ENCODE measurements at regions not wholly inside any gene's neighbourhood (a gene's known extent, or its start where the extent isn't known, plus 50 kb on each side); places are given as distances from the start of the nearest gene placed in this dataset.

GRCh38 chr12:131507881-131508280, 203.0 kb upstream of the SFSWAP start:
- DNase-seq (ENCODE audit: extremely low spot score) = no peak
- no peak for TF ChIP-seq HDGF (IDR thresholded peaks at IDR 0.05; ENCODE audit: borderline replicate concordance)
- no peak for TF ChIP-seq FOXK2 (IDR thresholded peaks at IDR 0.05)
- no peak for TF ChIP-seq L3MBTL2 (conservative IDR thresholded peaks at IDR 0.05)
- CTCF ChIA-PET = no interaction called here
- POLR2A ChIA-PET = no interaction called here

DNA sequence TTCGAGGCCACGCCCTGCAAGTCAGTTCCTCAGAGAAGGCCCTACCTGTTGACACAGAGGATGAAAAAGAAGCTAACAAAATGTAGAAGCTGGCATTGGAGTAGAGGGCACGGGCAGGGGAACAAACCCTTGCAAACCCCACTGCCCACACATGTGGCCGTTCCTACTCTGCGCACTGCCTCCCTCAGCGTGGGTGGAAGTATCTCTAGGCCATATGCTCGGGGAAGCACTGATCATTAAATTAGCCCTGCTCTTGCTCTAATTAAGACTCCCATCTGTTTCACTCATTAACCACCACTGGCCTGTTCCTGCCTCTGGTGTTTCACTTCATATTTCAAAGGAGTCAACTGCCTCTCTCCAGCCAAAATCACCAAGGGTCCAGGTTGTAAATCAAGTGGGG, 201.2 kb upstream of the SFSWAP start:
- no peak for TF ChIP-seq ELF4 (IDR thresholded peaks at IDR 0.05)
- TF ChIP-seq, protein P1, sequence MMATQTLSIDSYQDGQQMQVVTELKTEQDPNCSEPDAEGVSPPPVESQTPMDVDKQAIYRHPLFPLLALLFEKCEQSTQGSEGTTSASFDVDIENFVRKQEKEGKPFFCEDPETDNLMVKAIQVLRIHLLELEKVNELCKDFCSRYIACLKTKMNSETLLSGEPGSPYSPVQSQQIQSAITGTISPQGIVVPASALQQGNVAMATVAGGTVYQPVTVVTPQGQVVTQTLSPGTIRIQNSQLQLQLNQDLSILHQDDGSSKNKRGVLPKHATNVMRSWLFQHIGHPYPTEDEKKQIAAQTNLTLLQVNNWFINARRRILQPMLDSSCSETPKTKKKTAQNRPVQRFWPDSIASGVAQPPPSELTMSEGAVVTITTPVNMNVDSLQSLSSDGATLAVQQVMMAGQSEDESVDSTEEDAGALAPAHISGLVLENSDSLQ (IDR thresholded peaks at IDR 0.05) = no peak
- no peak for TF ChIP-seq SUZ12 (IDR thresholded peaks at IDR 0.05)
- no peak for TF ChIP-seq NFRKB (IDR thresholded peaks at IDR 0.05)
- no peak for TF ChIP-seq LEF1 (IDR thresholded peaks at IDR 0.05; ENCODE audit: borderline replicate concordance)
- TF ChIP-seq ZNF384 (IDR thresholded peaks at IDR 0.05) = no peak
- TF ChIP-seq FOXM1 (IDR thresholded peaks at IDR 0.05; ENCODE audit: borderline replicate concordance) = no peak
- TF ChIP-seq SP1 (IDR thresholded peaks at IDR 0.05) = no peak
- no peak for TF ChIP-seq CTBP1 (IDR thresholded peaks at IDR 0.05; ENCODE audit: borderline replicate concordance)
- TF ChIP-seq TARDBP (IDR thresholded peaks at IDR 0.05) = no peak
- TF ChIP-seq FOXK2 (IDR thresholded peaks at IDR 0.05) = no peak
- TF ChIP-seq ARNT (IDR thresholded peaks at IDR 0.05) = no peak
- no peak for TF ChIP-seq FOXA1 (IDR thresholded peaks at IDR 0.05)
- TF ChIP-seq L3MBTL2 (conservative IDR thresholded peaks at IDR 0.05) = no peak
- no peak for TF ChIP-seq BHLHE40 (IDR thresholded peaks at IDR 0.05; ENCODE audit: borderline replicate concordance)
- no peak for TF ChIP-seq HDGF (IDR thresholded peaks at IDR 0.05; ENCODE audit: borderline replicate concordance)
- ChIA-PET POLR2A (no interaction called here), CTCF (no interaction called here)
- DNase-seq (ENCODE audit: extremely low spot score) = no peak

DNA sequence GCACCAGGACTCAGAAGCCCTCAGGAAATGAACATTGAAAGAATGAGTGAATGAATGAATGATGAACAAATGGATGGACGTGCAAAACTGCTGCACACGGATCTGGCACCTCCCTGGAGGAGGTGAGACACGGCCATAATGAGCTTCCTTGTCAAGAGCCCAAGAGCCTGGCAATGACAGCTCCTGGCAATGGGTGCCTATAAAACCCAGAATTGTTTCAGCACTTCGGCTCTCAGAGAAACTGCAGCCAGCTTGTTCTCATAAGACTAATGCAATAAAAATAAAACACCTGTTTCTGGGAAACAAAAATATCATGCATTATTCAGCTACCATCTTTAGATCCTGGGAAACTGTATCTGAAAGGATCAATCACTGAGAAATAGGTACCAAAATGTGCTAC, 200.5 kb upstream of the SFSWAP start:
- TF ChIP-seq BHLHE40 (IDR thresholded peaks at IDR 0.05; ENCODE audit: borderline replicate concordance) (no peak), ELF4 (IDR thresholded peaks at IDR 0.05) (no peak), HDGF (IDR thresholded peaks at IDR 0.05; ENCODE audit: borderline replicate concordance) (no peak), ARNT (IDR thresholded peaks at IDR 0.05) (no peak), L3MBTL2 (conservative IDR thresholded peaks at IDR 0.05) (no peak), SP1 (IDR thresholded peaks at IDR 0.05) (no peak), NFRKB (IDR thresholded peaks at IDR 0.05) (no peak), ZNF384 (IDR thresholded peaks at IDR 0.05) (no peak), FOXA1 (IDR thresholded peaks at IDR 0.05) (no peak), SUZ12 (IDR thresholded peaks at IDR 0.05) (no peak), LEF1 (IDR thresholded peaks at IDR 0.05; ENCODE audit: borderline replicate concordance) (no peak), FOXK2 (IDR thresholded peaks at IDR 0.05) (no peak), CTBP1 (IDR thresholded peaks at IDR 0.05; ENCODE audit: borderline replicate concordance) (no peak), TARDBP (IDR thresholded peaks at IDR 0.05) (no peak), FOXM1 (IDR thresholded peaks at IDR 0.05; ENCODE audit: borderline replicate concordance) (no peak)
- TF ChIP-seq, protein P1 (IDR thresholded peaks at IDR 0.05) = no peak
- no peak for DNase-seq (ENCODE audit: extremely low spot score)
- POLR2A ChIA-PET = no interaction called here
- CTCF ChIA-PET = no interaction called here

DNA sequence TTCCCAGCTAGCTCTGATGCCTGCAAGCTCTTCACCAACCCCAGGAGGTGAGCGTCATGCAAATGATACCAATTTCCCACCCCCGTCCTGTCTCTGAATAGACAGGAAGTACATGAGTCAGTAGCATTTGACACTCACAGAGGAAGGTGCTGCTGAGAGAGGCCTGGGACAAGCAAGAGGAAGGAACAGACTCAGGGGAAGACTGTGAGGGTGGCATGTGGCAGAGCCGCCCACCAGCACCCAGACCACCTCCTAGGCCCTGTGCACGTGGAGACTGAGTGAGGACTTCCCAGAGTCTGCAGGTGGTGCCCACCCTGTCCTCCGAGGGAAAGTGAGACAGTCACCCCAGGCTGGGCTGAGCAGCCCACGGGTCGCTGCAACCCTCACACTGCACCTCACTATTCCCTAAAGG, 199.5 kb upstream of the SFSWAP start:
- POLR2A ChIA-PET = no interaction called here
- no peak for DNase-seq (ENCODE audit: extremely low spot score)
- CTCF ChIA-PET = no interaction called here
- TF ChIP-seq SP1 (IDR thresholded peaks at IDR 0.05) (no peak), LEF1 (IDR thresholded peaks at IDR 0.05; ENCODE audit: borderline replicate concordance) (no peak), ARNT (IDR thresholded peaks at IDR 0.05) (no peak), BHLHE40 (IDR thresholded peaks at IDR 0.05; ENCODE audit: borderline replicate concordance) (no peak), ELF4 (IDR thresholded peaks at IDR 0.05) (no peak), L3MBTL2 (conservative IDR thresholded peaks at IDR 0.05) (no peak), SUZ12 (IDR thresholded peaks at IDR 0.05) (no peak), ZNF384 (IDR thresholded peaks at IDR 0.05) (no peak), NFRKB (IDR thresholded peaks at IDR 0.05) (no peak), CTBP1 (IDR thresholded peaks at IDR 0.05; ENCODE audit: borderline replicate concordance) (no peak), HDGF (IDR thresholded peaks at IDR 0.05; ENCODE audit: borderline replicate concordance) (no peak)
- TF ChIP-seq, protein P1 (IDR thresholded peaks at IDR 0.05) = no peak

GRCh38 chr12:131511803-131512561, 198.9 kb upstream of the SFSWAP start:
- CTCF ChIA-PET = no interaction called here
- no peak for TF ChIP-seq TARDBP (IDR thresholded peaks at IDR 0.05)
- TF ChIP-seq HDGF (IDR thresholded peaks at IDR 0.05; ENCODE audit: borderline replicate concordance) = no peak
- TF ChIP-seq FOXM1 (IDR thresholded peaks at IDR 0.05; ENCODE audit: borderline replicate concordance) = no peak
- TF ChIP-seq ZNF384 (IDR thresholded peaks at IDR 0.05) = no peak
- TF ChIP-seq L3MBTL2 (conservative IDR thresholded peaks at IDR 0.05) = no peak
- no peak for TF ChIP-seq SUZ12 (IDR thresholded peaks at IDR 0.05)
- no peak for TF ChIP-seq ELF4 (IDR thresholded peaks at IDR 0.05)
- TF ChIP-seq CTBP1 (IDR thresholded peaks at IDR 0.05; ENCODE audit: borderline replicate concordance) = no peak
- TF ChIP-seq, protein P1 (IDR thresholded peaks at IDR 0.05) = no peak
- no peak for TF ChIP-seq FOXK2 (IDR thresholded peaks at IDR 0.05)
- no peak for TF ChIP-seq SP1 (IDR thresholded peaks at IDR 0.05)
- no peak for TF ChIP-seq ARNT (IDR thresholded peaks at IDR 0.05)
- no peak for TF ChIP-seq BHLHE40 (IDR thresholded peaks at IDR 0.05; ENCODE audit: borderline replicate concordance)

More at GRCh38 chr12:131511803-131512561, 198.9 kb upstream of the SFSWAP start:
- DNase-seq (ENCODE audit: extremely low spot score) = no peak
- POLR2A ChIA-PET = no interaction called here
